ENCODE measurements at regions not wholly inside any gene's neighbourhood (a gene's known extent, or its start where the extent isn't known, plus 50 kb on each side); places are given as distances from the start of the nearest gene placed in this dataset.

GRCh38 chrX:23548164-23548563 lies 119.1 kb upstream of the PRDX4 start:
- H3K9me3 ChIP-seq (ENCODE audit: control insufficient read depth, low read depth, low read length), result no peaks in the 10 kb centered on the region
- no peak overlapping the region for H3K27ac ChIP-seq (ENCODE audit: low read length)
- no peaks in the 10 kb centered on the region for H3K36me3 ChIP-seq (ENCODE audit: control insufficient read depth, low read depth, low read length)
- no peak overlapping the region for H3K4me3 ChIP-seq (ENCODE audit: low read length)
- no peak overlapping the region for H3K9ac ChIP-seq (ENCODE audit: low read length)
- H3K27me3 ChIP-seq (ENCODE audit: control insufficient read depth, insufficient read depth, low read length), result no peaks in the 10 kb centered on the region
- H3K4me1 ChIP-seq (ENCODE audit: control insufficient read depth, low read depth, low read length), result peaks cover under 1% of the 10 kb centered on the region

GRCh38 chrX:23552303-23552702 lies 115.0 kb upstream of the PRDX4 start:
- Histone ChIP-seq H3K27me3 (ENCODE audit: control insufficient read depth, insufficient read depth, low read length) (no peaks in the 10 kb centered on the region), H3K9me3 (ENCODE audit: control insufficient read depth, low read depth, low read length) (no peaks in the 10 kb centered on the region), H3K4me3 (ENCODE audit: low read length) (no peak overlapping the region), H3K36me3 (ENCODE audit: control insufficient read depth, low read depth, low read length) (no peaks in the 10 kb centered on the region), H3K9ac (ENCODE audit: low read length) (no peak overlapping the region), H3K27ac (ENCODE audit: low read length) (no peak overlapping the region), H3K4me1 (ENCODE audit: control insufficient read depth, low read depth, low read length) (peaks cover 5% of the 10 kb centered on the region)

DNA sequence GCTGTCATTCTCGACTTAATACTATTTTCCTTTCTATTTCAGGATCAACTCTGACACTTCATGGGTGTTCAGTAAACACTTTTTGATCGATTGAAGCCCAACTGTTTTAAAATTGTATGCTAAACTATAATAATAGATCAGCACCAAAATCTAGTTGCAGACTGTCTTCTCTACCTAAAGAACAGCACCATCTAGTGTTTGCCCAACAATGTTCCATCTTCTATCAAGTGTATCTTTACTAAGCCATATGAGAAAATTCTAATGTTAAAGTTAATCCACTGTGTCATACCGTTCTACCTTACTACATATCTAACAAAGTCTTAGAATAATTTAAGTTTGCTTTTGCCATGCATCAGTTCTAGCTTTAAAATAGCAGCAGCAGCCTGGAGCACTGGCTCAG lies 113.0 kb upstream of the PRDX4 start:
- H3K36me3 ChIP-seq (ENCODE audit: control insufficient read depth, low read depth, low read length), result no peaks in the 10 kb centered on the region
- peaks cover 7% of the 10 kb centered on the region for H3K9me3 ChIP-seq (ENCODE audit: control insufficient read depth, low read depth, low read length)
- peaks cover 5% of the 10 kb centered on the region for H3K4me1 ChIP-seq (ENCODE audit: control insufficient read depth, low read depth, low read length)
- no peak overlapping the region for H3K4me3 ChIP-seq (ENCODE audit: low read length)
- H3K27ac ChIP-seq (ENCODE audit: low read length), result no peak overlapping the region
- H3K27me3 ChIP-seq (ENCODE audit: control insufficient read depth, insufficient read depth, low read length), result no peaks in the 10 kb centered on the region
- no peak overlapping the region for H3K9ac ChIP-seq (ENCODE audit: low read length)

GRCh38 chrX:23557070-23557469 lies 110.2 kb upstream of the PRDX4 start:
- no peaks in the 10 kb centered on the region for H3K36me3 ChIP-seq (ENCODE audit: control insufficient read depth, low read depth, low read length)
- H3K9ac ChIP-seq (ENCODE audit: low read length), result no peak overlapping the region
- no peak overlapping the region for H3K27ac ChIP-seq (ENCODE audit: low read length)
- H3K27me3 ChIP-seq (ENCODE audit: control insufficient read depth, insufficient read depth, low read length), result no peaks in the 10 kb centered on the region
- peaks cover 5% of the 10 kb centered on the region for H3K4me1 ChIP-seq (ENCODE audit: control insufficient read depth, low read depth, low read length)
- no peak overlapping the region for H3K4me3 ChIP-seq (ENCODE audit: low read length)
- peaks cover 13% of the 10 kb centered on the region for H3K9me3 ChIP-seq (ENCODE audit: control insufficient read depth, low read depth, low read length)

- H3K9me3 ChIP-seq (ENCODE audit: control insufficient read depth, low read depth, low read length), result peaks cover 13% of the 10 kb centered on the region
- H3K27ac ChIP-seq (ENCODE audit: low read length), result no peak overlapping the region
- no peaks in the 10 kb centered on the region for H3K36me3 ChIP-seq (ENCODE audit: control insufficient read depth, low read depth, low read length)
- no peaks in the 10 kb centered on the region for H3K4me1 ChIP-seq (ENCODE audit: control insufficient read depth, low read depth, low read length)
- no peak overlapping the region for H3K4me3 ChIP-seq (ENCODE audit: low read length)
- H3K27me3 ChIP-seq (ENCODE audit: control insufficient read depth, insufficient read depth, low read length), result no peaks in the 10 kb centered on the region
- no peak overlapping the region for H3K9ac ChIP-seq (ENCODE audit: low read length)
These were observed 107.3 kb upstream of the PRDX4 start for GRCh38 chrX:23559975-23560374.

- Histone ChIP-seq H3K4me1 (ENCODE audit: control insufficient read depth, low read depth, low read length) (no peaks in the 10 kb centered on the region), H3K36me3 (ENCODE audit: control insufficient read depth, low read depth, low read length) (no peaks in the 10 kb centered on the region), H3K4me3 (ENCODE audit: low read length) (no peak overlapping the region), H3K9me3 (ENCODE audit: control insufficient read depth, low read depth, low read length) (peaks cover 7% of the 10 kb centered on the region), H3K9ac (ENCODE audit: low read length) (no peak overlapping the region), H3K27me3 (ENCODE audit: control insufficient read depth, insufficient read depth, low read length) (no peaks in the 10 kb centered on the region), H3K27ac (ENCODE audit: low read length) (no peak overlapping the region)
These were observed 96.5 kb upstream of the PRDX4 start for GRCh38 chrX:23570674-23571343.

DNA sequence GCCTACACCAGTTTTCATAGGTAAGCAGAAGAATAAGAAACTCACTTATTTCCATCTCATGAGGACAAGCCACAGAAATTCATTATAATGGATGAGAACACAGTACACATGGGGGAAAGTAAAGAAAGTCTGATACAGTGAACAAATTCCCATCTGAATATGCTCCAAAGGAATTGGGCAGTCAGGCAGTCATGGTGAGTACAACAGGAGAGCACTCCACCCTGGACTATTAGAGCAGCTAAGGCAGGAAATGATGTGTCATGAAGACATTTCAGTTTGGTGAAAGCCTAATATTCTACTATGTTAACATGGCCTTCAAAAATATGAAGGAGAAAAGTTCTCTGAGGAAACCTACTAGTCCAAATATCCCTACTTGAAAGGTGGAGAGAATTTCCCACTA lies 92.0 kb upstream of the PRDX4 start:
- H3K36me3 ChIP-seq (ENCODE audit: control insufficient read depth, low read depth, low read length), result no peaks in the 10 kb centered on the region

GRCh38 chrX:23578079-23578478 lies 89.2 kb upstream of the PRDX4 start:
- Histone ChIP-seq H3K4me3 (ENCODE audit: low read length) (no peak overlapping the region), H3K36me3 (ENCODE audit: control insufficient read depth, low read depth, low read length) (no peaks in the 10 kb centered on the region), H3K4me1 (ENCODE audit: control insufficient read depth, low read depth, low read length) (no peaks in the 10 kb centered on the region), H3K27me3 (ENCODE audit: control insufficient read depth, insufficient read depth, low read length) (no peaks in the 10 kb centered on the region), H3K27ac (ENCODE audit: low read length) (no peak overlapping the region), H3K9me3 (ENCODE audit: control insufficient read depth, low read depth, low read length) (no peaks in the 10 kb centered on the region), H3K9ac (ENCODE audit: low read length) (no peak overlapping the region)

More for the DNA sequence above, 92.0 kb upstream of the PRDX4 start:
- no peaks in the 10 kb centered on the region for H3K27me3 ChIP-seq (ENCODE audit: control insufficient read depth, insufficient read depth, low read length)
- no peak overlapping the region for H3K4me3 ChIP-seq (ENCODE audit: low read length)
- no peaks in the 10 kb centered on the region for H3K4me1 ChIP-seq (ENCODE audit: control insufficient read depth, low read depth, low read length)
- no peak overlapping the region for H3K27ac ChIP-seq (ENCODE audit: low read length)
- H3K9ac ChIP-seq (ENCODE audit: low read length), result no peak overlapping the region
- no peaks in the 10 kb centered on the region for H3K9me3 ChIP-seq (ENCODE audit: control insufficient read depth, low read depth, low read length)

GRCh38 chrX:23589496-23589895 lies 77.8 kb upstream of the PRDX4 start:
- Histone ChIP-seq H3K9ac (ENCODE audit: low read length) (no peak overlapping the region), H3K36me3 (ENCODE audit: control insufficient read depth, low read depth, low read length) (no peaks in the 10 kb centered on the region), H3K9me3 (ENCODE audit: control insufficient read depth, low read depth, low read length) (no peaks in the 10 kb centered on the region), H3K27me3 (ENCODE audit: control insufficient read depth, insufficient read depth, low read length) (no peaks in the 10 kb centered on the region), H3K4me3 (ENCODE audit: low read length) (no peak overlapping the region), H3K27ac (ENCODE audit: low read length) (no peak overlapping the region), H3K4me1 (ENCODE audit: control insufficient read depth, low read depth, low read length) (no peaks in the 10 kb centered on the region)

GRCh38 chrX:23592741-23593140 lies 74.6 kb upstream of the PRDX4 start:
- Histone ChIP-seq H3K9ac (ENCODE audit: low read length) (no peak overlapping the region), H3K9me3 (ENCODE audit: control insufficient read depth, low read depth, low read length) (no peaks in the 10 kb centered on the region), H3K4me1 (ENCODE audit: control insufficient read depth, low read depth, low read length) (no peaks in the 10 kb centered on the region), H3K27me3 (ENCODE audit: control insufficient read depth, insufficient read depth, low read length) (no peaks in the 10 kb centered on the region), H3K4me3 (ENCODE audit: low read length) (no peak overlapping the region), H3K27ac (ENCODE audit: low read length) (no peak overlapping the region), H3K36me3 (ENCODE audit: control insufficient read depth, low read depth, low read length) (no peaks in the 10 kb centered on the region)

- no peaks in the 10 kb centered on the region for H3K4me1 ChIP-seq (ENCODE audit: control insufficient read depth, low read depth, low read length)
- no peak overlapping the region for H3K9ac ChIP-seq (ENCODE audit: low read length)
- H3K9me3 ChIP-seq (ENCODE audit: control insufficient read depth, low read depth, low read length), result no peaks in the 10 kb centered on the region
- no peaks in the 10 kb centered on the region for H3K27me3 ChIP-seq (ENCODE audit: control insufficient read depth, insufficient read depth, low read length)
- H3K4me3 ChIP-seq (ENCODE audit: low read length), result no peak overlapping the region
- no peak overlapping the region for H3K27ac ChIP-seq (ENCODE audit: low read length)
- no peaks in the 10 kb centered on the region for H3K36me3 ChIP-seq (ENCODE audit: control insufficient read depth, low read depth, low read length)
These were observed 68.7 kb upstream of the PRDX4 start for GRCh38 chrX:23598575-23598974.

- H3K36me3 ChIP-seq (ENCODE audit: control insufficient read depth, low read depth, low read length), result no peaks in the 10 kb centered on the region
- H3K4me3 ChIP-seq (ENCODE audit: low read length), result no peak overlapping the region
- no peaks in the 10 kb centered on the region for H3K4me1 ChIP-seq (ENCODE audit: control insufficient read depth, low read depth, low read length)
- no peak overlapping the region for H3K9ac ChIP-seq (ENCODE audit: low read length)
- no peaks in the 10 kb centered on the region for H3K9me3 ChIP-seq (ENCODE audit: control insufficient read depth, low read depth, low read length)
- no peak overlapping the region for H3K27ac ChIP-seq (ENCODE audit: low read length)
- no peaks in the 10 kb centered on the region for H3K27me3 ChIP-seq (ENCODE audit: control insufficient read depth, insufficient read depth, low read length)
These were observed 63.8 kb upstream of the PRDX4 start for GRCh38 chrX:23603501-23603900.

Measured in iPS-18a (cell line).